ENCODE measurements at regions not wholly inside any gene's neighbourhood (a gene's known extent, or its start where the extent isn't known, plus 50 kb on each side); places are given as distances from the start of the nearest gene placed in this dataset.
A peak's percentile ranks its signal among the peaks of the same experiment; 100 is the strongest.

DNA sequence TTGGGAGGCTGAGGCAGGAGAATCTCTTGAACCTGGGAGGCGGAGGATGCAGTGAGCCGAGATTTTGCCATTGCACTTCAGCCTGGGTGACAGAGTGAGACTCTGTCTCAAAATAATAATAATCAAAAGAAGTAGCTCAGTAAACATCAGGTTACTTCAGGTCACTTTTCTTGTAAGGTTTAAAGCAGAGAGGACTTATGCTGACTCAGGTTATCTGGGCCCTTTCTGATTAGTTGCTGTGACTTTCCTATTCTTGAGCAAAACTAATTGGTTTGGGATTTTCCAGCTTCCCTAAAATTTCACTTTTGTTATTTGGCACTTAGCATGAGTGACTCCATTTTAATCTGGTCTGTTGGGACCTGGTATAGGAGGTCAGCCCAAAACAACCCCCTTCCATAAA is 812.9 kb downstream of the NLGN4X start:
- H3K36me3 ChIP-seq (ENCODE audit: control insufficient read depth in 4 of 4, insufficient read depth in 4 of 4, low read length in 4 of 4) = no peaks in the 10 kb centered on the region
- no peak overlapping the region for H3K4me3 ChIP-seq
- peaks cover 0 to 7% (median 0%) of the 10 kb centered on the region in 3 donors for H3K27me3 ChIP-seq (ENCODE audit: control insufficient read depth in 3 of 3, insufficient read depth in 3 of 3, low read length in 2 of 3)
- H3K27ac ChIP-seq (ENCODE audit: low read depth in 1 of 2, low read length in 1 of 2) = no peak overlapping the region
- TF ChIP-seq, protein P1, sequence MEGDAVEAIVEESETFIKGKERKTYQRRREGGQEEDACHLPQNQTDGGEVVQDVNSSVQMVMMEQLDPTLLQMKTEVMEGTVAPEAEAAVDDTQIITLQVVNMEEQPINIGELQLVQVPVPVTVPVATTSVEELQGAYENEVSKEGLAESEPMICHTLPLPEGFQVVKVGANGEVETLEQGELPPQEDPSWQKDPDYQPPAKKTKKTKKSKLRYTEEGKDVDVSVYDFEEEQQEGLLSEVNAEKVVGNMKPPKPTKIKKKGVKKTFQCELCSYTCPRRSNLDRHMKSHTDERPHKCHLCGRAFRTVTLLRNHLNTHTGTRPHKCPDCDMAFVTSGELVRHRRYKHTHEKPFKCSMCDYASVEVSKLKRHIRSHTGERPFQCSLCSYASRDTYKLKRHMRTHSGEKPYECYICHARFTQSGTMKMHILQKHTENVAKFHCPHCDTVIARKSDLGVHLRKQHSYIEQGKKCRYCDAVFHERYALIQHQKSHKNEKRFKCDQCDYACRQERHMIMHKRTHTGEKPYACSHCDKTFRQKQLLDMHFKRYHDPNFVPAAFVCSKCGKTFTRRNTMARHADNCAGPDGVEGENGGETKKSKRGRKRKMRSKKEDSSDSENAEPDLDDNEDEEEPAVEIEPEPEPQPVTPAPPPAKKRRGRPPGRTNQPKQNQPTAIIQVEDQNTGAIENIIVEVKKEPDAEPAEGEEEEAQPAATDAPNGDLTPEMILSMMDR (IDR thresholded peaks at IDR 0.05; ENCODE audit: control extremely low read depth, extremely low read depth) = no peak
- H3K4me1 ChIP-seq (ENCODE audit: control insufficient read depth in 5 of 5, insufficient read depth in 5 of 5, low read length in 5 of 5) = no peaks in the 10 kb centered on the region
- WGBS, 2 donors = 90 to 94% methylated on average over 2 of the region's 2 CpGs
- no peak overlapping the region for H3K9ac ChIP-seq (ENCODE audit: insufficient read depth in 1 of 2, low read length in 2 of 2)
- no peak for DNase-seq
- H3K9me3 ChIP-seq (ENCODE audit: control insufficient read depth in 4 of 4, insufficient read depth in 3 of 4, low read length in 3 of 4) = no peaks in the 10 kb centered on the region
- no peak for ATAC-seq (ENCODE audit: insufficient read depth, low FRiP score)

DNA sequence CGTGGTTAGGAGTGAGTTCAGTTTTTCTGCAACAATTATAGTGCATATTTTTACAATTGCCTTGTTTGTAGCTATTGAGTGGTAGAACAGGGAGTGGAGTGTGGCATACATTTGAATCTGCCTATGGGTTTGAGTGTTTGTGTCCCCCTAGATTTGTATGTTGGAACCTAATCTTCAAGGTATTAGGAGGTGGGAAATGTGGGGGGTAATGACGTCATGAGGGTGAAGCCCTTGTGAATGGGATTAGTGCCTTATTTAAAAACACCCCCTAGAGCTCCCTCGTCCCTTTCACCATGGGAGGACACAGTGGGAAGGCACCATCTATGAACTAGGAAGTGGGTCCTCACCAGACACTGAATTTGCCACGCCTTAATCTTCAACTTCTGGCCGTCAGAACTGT is 819.6 kb downstream of the NLGN4X start:
- H3K36me3 ChIP-seq (ENCODE audit: control insufficient read depth in 4 of 4, insufficient read depth in 4 of 4, low read length in 4 of 4) = no peaks in the 10 kb centered on the region
- WGBS, 2 donors = 74 to 78% methylated on average over 5 of the region's 5 CpGs
- H3K27me3 ChIP-seq (ENCODE audit: control insufficient read depth in 3 of 3, insufficient read depth in 3 of 3, low read length in 2 of 3) = peaks cover 0 to 10% (median 0%) of the 10 kb centered on the region in 3 donors
- no peaks in the 10 kb centered on the region for H3K9me3 ChIP-seq (ENCODE audit: control insufficient read depth in 4 of 4, insufficient read depth in 3 of 4, low read length in 3 of 4)
- H3K4me1 ChIP-seq (ENCODE audit: control insufficient read depth in 5 of 5, insufficient read depth in 5 of 5, low read length in 5 of 5) = no peaks in the 10 kb centered on the region
- no peak overlapping the region for H3K4me3 ChIP-seq
- TF ChIP-seq, protein P1 (IDR thresholded peaks at IDR 0.05; ENCODE audit: control extremely low read depth, extremely low read depth) = no peak
- no peak overlapping the region for H3K27ac ChIP-seq (ENCODE audit: low read depth in 1 of 2, low read length in 1 of 2)
- ATAC-seq (ENCODE audit: insufficient read depth, low FRiP score) (no peak), DNase-seq (no peak)
- no peak overlapping the region for H3K9ac ChIP-seq (ENCODE audit: insufficient read depth in 1 of 2, low read length in 2 of 2)

DNA sequence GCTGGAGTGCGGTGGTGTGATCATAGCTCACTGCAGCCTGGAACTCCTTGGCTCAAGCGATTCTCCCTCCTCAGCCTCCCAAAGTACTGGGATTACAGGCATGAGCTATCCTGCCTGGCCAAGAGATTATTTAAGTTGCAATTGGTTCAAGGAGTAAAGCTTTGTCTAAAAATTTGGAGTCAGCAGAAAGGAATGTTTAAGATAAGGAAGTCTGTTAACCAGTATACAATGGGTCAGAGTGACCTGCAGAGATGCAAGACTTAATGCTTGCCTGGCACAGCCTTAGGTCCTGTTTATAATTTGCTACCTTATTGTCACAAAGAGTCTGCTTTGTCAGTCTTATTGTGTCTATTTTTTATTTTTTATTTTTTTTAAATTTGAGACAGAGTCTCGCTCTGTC is 826.2 kb downstream of the NLGN4X start:
- Histone ChIP-seq H3K9me3 (ENCODE audit: control insufficient read depth in 4 of 4, insufficient read depth in 3 of 4, low read length in 3 of 4) (no peaks in the 10 kb centered on the region), H3K27me3 (ENCODE audit: control insufficient read depth in 3 of 3, insufficient read depth in 3 of 3, low read length in 2 of 3) (peaks cover 0 to 3% (median 0%) of the 10 kb centered on the region in 3 donors), H3K4me3 (no peak overlapping the region), H3K4me1 (ENCODE audit: control insufficient read depth in 5 of 5, insufficient read depth in 5 of 5, low read length in 5 of 5) (no peaks in the 10 kb centered on the region), H3K9ac (ENCODE audit: insufficient read depth in 1 of 2, low read length in 2 of 2) (no peak overlapping the region), H3K27ac (ENCODE audit: low read depth in 1 of 2, low read length in 1 of 2) (no peak overlapping the region), H3K36me3 (ENCODE audit: control insufficient read depth in 4 of 4, insufficient read depth in 4 of 4, low read length in 4 of 4) (no peaks in the 10 kb centered on the region)
- ATAC-seq (ENCODE audit: insufficient read depth, low FRiP score) (no peak), DNase-seq (no peak)
- WGBS, 2 donors = 83 to 91% methylated on average over 3 of the region's 3 CpGs
- TF ChIP-seq, protein P1 (IDR thresholded peaks at IDR 0.05; ENCODE audit: control extremely low read depth, extremely low read depth) = no peak

DNA sequence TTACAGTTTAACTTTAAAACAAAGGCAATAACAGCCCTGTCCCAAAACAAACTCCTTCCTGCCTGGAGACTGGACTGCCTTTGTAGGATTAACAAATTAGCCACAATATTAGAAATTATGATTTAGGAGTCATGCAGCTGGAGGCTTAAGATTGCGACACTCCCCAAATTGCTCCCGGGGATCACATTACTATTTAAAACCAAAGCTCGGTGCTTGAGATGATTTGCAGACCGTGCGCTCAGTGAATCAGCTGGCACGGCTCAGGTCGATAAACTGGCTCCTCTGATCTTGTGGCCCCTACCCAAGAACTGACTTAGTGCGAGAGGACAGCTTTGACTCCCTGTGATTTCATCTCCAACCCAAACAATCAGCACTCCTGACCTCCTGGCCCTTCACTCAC is 829.3 kb downstream of the NLGN4X start:
- ATAC-seq (ENCODE audit: insufficient read depth, low FRiP score) = no peak
- WGBS, 2 donors = 79 to 81% methylated on average over 8 of the region's 8 CpGs
- TF ChIP-seq, protein P1 (IDR thresholded peaks at IDR 0.05; ENCODE audit: control extremely low read depth, extremely low read depth) = no peak

More for the DNA sequence above, 829.3 kb downstream of the NLGN4X start:
- Histone ChIP-seq H3K4me3 (no peak overlapping the region), H3K27me3 (ENCODE audit: control insufficient read depth in 3 of 3, insufficient read depth in 3 of 3, low read length in 2 of 3) (peaks cover 0 to 3% (median 0%) of the 10 kb centered on the region in 3 donors), H3K27ac (ENCODE audit: low read depth in 1 of 2, low read length in 1 of 2) (no peak overlapping the region), H3K4me1 (ENCODE audit: control insufficient read depth in 5 of 5, insufficient read depth in 5 of 5, low read length in 5 of 5) (no peaks in the 10 kb centered on the region), H3K36me3 (ENCODE audit: control insufficient read depth in 4 of 4, insufficient read depth in 4 of 4, low read length in 4 of 4) (no peaks in the 10 kb centered on the region), H3K9ac (ENCODE audit: insufficient read depth in 1 of 2, low read length in 2 of 2) (no peak overlapping the region), H3K9me3 (ENCODE audit: control insufficient read depth in 4 of 4, insufficient read depth in 3 of 4, low read length in 3 of 4) (no peaks in the 10 kb centered on the region)
- peak in 1 of 3 donors; percentile 3 for DNase-seq

Measured in lung (tissue), 11 donors.